SH-SY5Y (cell line): ENCODE measurements at regions not wholly inside any gene's neighbourhood (a gene's known extent, or its start where the extent isn't known, plus 50 kb on each side); places are given as distances from the start of the nearest gene placed in this dataset.

Experiments used
- GATA2 ChIP-seq: IDR thresholded peaks from 2 replicates; pipeline ENCODE4 v1.6.1; 2011; ENCODE audit warnings: mild to moderate bottlenecking, low read depth, low read length
- GATA3 ChIP-seq: IDR thresholded peaks from 2 replicates; pipeline ENCODE4 v1.6.1; 2011; ENCODE audit warnings: low read depth, mild to moderate bottlenecking, low read length, moderate library complexity

- TF ChIP-seq GATA2 = no peak
- no peak for TF ChIP-seq GATA3
Observed at GRCh38 chr1:36572906-36573305, 90.2 kb upstream of the CSF3R start.
